Sigmoid colon (tissue), 6 donors: ENCODE measurements at regions not wholly inside any gene's neighbourhood (a gene's known extent, or its start where the extent isn't known, plus 50 kb on each side); places are given as distances from the start of the nearest gene placed in this dataset.

Experiments used
- DNase-seq: peaks from one replicate; pipeline ENCODE4 v3.0.0-alpha.2; 2019
- H3K27ac ChIP-seq, 4 donors: fragments of 200-600 bp; sonication (generic); one replicate each; pipeline ENCODE4 v1.5.1; 2016 to 2019; ENCODE audit warnings: mild to moderate bottlenecking in 1 of 4
- H3K27me3 ChIP-seq, 3 donors: fragments of 200-600 bp; sonication (generic); one replicate each; pipeline ENCODE4 v1.5.1; 2019; ENCODE audit warnings: mild to moderate bottlenecking in 1 of 3
- H3K36me3 ChIP-seq, 4 donors: fragments of 200-600 bp; sonication (generic); one replicate each; pipeline ENCODE4 v1.5.1; 2016 to 2019
- H3K4me1 ChIP-seq, 4 donors: fragments of 200-600 bp; sonication (generic); one replicate each; pipeline ENCODE4 v1.5.1; 2017 to 2019
- H3K4me3 ChIP-seq, 4 donors: fragments of 200-600 bp; sonication (generic); one replicate each; pipeline ENCODE4 v1.5.1; 2017 to 2019; ENCODE audit warnings: mild to moderate bottlenecking in 2 of 4, moderate library complexity in 1 of 4
- H3K9me3 ChIP-seq, 4 donors: fragments of 200-600 bp in 3 of 4; sonication (generic) in 3 of 4; one replicate each; pipeline versions ENCODE4 v1.5.1 to v1.6.1; 2013 to 2019
- EP300 ChIP-seq, 4 donors: sonication (generic); formaldehyde crosslinking; IDR thresholded peaks; one replicate each; pipeline ENCODE4 v1.6.1; 2017; ENCODE audit warnings: antibody characterized with exemption in 4 of 4
- POLR2A ChIP-seq, 2 donors: fragments of 450-650 bp; IDR thresholded peaks; one replicate each; pipeline ENCODE4 v1.6.1; 2016; ENCODE audit warnings: antibody characterized with exemption in 2 of 2, mild to moderate bottlenecking in 2 of 2, moderate library complexity in 2 of 2
- POLR2AphosphoS5 ChIP-seq, 4 donors: sonication (generic); formaldehyde crosslinking; IDR thresholded peaks; one replicate each; pipeline ENCODE4 v1.6.1; 2017; ENCODE audit warnings: antibody characterized with exemption in 4 of 4
- WGBS, 2 donors: extraction: QIAGEN DNeasy Blood & Tissue Kit; methylation state at CpG; one replicate each; pipeline ENCODE4 v1.1.7; 2013; 5-methylcytosine and 5-hydroxymethylcytosine counted together
- intact Hi-C: fragments of 100-400 bp; cut with DNase I; formaldehyde crosslinking; loops from one replicate; pipeline ENCODE4 v1.15.1; 2023
- TF ChIP-seq, protein P1 (sequence below), 4 experiments: fragments of 450-650 bp in 3 of 4; fragments of 200-600 bp in 1 of 4; IDR thresholded peaks; one replicate each; pipeline ENCODE4 v1.5.1; 2016 to 2019; ENCODE audit warnings: antibody characterized with exemption in 4 of 4, mild to moderate bottlenecking in 3 of 4, moderate library complexity in 2 of 4
- donor health status: healthy with polysubstance abuse.
- donor health status: healthy.

DNA sequence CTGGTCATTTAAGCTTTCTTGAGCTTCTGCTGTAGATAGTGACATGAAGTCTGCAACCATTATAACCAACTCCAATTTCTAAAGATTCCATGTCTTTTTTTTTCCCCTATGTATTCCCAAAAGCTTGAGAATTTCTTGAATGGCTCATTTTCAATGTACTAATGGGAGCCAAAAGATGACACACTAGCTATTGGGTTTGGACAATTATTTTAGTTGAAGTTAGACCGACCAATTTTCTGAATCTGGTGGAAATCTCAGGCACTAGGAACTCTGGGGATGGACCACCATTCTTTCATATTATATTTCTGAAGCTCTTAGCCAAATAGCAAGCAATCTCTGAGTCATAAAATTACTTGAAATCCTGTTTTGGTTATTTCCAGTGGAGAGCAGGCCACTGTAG is 617.4 kb upstream of the ADAMTS5 start:
- no peaks in the 10 kb centered on the region for H3K36me3 ChIP-seq
- WGBS, 2 donors = 80 to 81% methylated on average over 1 of the region's 1 CpG
- no peak for DNase-seq
- no peaks in the 10 kb centered on the region for H3K9me3 ChIP-seq
- intact Hi-C loops = no loop called here
- H3K4me3 ChIP-seq = no peak overlapping the region
- no peak overlapping the region for H3K27ac ChIP-seq
- H3K27me3 ChIP-seq = no peaks in the 10 kb centered on the region
- TF ChIP-seq EP300 (IDR thresholded peaks at IDR 0.05) (no peak), POLR2A (IDR thresholded peaks at IDR 0.05) (no peak), POLR2AphosphoS5 (IDR thresholded peaks at IDR 0.05) (no peak)
- TF ChIP-seq, protein P1, sequence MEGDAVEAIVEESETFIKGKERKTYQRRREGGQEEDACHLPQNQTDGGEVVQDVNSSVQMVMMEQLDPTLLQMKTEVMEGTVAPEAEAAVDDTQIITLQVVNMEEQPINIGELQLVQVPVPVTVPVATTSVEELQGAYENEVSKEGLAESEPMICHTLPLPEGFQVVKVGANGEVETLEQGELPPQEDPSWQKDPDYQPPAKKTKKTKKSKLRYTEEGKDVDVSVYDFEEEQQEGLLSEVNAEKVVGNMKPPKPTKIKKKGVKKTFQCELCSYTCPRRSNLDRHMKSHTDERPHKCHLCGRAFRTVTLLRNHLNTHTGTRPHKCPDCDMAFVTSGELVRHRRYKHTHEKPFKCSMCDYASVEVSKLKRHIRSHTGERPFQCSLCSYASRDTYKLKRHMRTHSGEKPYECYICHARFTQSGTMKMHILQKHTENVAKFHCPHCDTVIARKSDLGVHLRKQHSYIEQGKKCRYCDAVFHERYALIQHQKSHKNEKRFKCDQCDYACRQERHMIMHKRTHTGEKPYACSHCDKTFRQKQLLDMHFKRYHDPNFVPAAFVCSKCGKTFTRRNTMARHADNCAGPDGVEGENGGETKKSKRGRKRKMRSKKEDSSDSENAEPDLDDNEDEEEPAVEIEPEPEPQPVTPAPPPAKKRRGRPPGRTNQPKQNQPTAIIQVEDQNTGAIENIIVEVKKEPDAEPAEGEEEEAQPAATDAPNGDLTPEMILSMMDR (IDR thresholded peaks at IDR 0.05) = no peak
- H3K4me1 ChIP-seq = no peaks in the 10 kb centered on the region

DNA sequence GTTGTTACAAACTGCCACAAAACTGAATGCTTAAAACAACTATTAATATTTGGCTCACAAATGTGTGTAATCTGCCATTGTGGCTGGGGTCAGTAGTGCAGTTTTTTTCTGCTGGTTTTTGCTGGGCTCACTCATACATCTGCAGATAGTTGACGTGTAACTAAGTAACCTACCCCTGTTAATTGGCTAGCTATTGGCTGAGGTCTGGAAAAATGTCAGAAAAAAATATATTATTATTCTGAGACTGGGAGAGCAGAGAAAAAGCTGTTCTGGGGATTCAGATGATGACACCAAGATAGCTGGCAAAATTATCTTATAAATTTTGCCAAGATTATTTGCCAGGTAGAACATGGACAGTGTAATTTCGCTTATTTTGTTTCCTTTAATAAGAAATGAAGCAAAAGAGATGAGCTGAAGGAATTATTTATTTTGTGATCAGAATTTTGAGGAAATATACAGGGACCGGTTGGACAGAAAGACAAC is 616.1 kb upstream of the ADAMTS5 start:
- no peak for DNase-seq

DNA sequence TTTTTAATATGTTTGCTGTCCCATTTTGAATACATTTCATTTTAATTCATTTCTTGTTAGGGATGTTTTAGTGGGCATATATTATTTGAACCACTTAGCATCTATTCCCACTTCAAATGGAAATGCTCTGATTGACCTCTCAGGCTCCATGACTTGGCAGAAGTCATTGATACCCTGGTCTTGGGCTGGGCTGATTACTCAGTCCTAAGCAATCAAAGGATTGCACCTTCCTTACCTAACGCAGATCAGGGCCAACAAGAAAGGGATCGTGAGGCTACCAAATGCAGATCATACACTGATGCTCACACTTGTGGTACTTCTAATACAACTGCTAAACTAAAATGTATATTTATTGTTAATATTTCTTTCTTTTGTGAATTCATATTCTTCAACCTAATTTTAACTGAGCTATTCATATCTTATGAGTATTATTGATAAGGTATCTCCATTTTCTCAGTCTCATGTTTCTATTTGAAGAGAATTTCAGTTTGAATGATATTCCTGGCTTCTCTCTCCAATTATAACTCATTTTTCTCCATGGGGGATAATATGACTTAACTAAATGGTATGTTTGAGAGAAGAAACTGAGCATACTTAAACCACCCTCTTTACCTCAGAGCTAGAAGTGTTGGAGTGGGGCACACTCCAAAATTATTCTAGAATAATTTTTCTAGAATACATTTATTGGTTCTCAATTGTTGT is 615.5 kb upstream of the ADAMTS5 start:
- WGBS, 2 donors = 91 to 92% methylated on average over 2 of the region's 2 CpGs
- Histone ChIP-seq H3K36me3 (no peaks in the 10 kb centered on the region), H3K4me1 (no peaks in the 10 kb centered on the region), H3K27me3 (no peaks in the 10 kb centered on the region), H3K4me3 (no peak overlapping the region), H3K27ac (no peak overlapping the region), H3K9me3 (no peaks in the 10 kb centered on the region)
- DNase-seq = no peak
- intact Hi-C loops = no loop called here
- TF ChIP-seq, protein P1 (IDR thresholded peaks at IDR 0.05) = no peak
- TF ChIP-seq POLR2A (IDR thresholded peaks at IDR 0.05) = no peak
- TF ChIP-seq POLR2AphosphoS5 (IDR thresholded peaks at IDR 0.05) = no peak
- no peak for TF ChIP-seq EP300 (IDR thresholded peaks at IDR 0.05)

More for the DNA sequence above, 616.1 kb upstream of the ADAMTS5 start:
- Histone ChIP-seq H3K27ac (no peak overlapping the region), H3K4me3 (no peak overlapping the region), H3K27me3 (no peaks in the 10 kb centered on the region), H3K36me3 (no peaks in the 10 kb centered on the region), H3K9me3 (no peaks in the 10 kb centered on the region), H3K4me1 (no peaks in the 10 kb centered on the region)
- intact Hi-C loops = no loop called here
- TF ChIP-seq POLR2A (IDR thresholded peaks at IDR 0.05) (no peak), EP300 (IDR thresholded peaks at IDR 0.05) (no peak), POLR2AphosphoS5 (IDR thresholded peaks at IDR 0.05) (no peak)
- TF ChIP-seq, protein P1 (IDR thresholded peaks at IDR 0.05) = no peak
- 79 to 87% methylated on average over 3 of the region's 3 CpGs for WGBS, 2 donors

DNA sequence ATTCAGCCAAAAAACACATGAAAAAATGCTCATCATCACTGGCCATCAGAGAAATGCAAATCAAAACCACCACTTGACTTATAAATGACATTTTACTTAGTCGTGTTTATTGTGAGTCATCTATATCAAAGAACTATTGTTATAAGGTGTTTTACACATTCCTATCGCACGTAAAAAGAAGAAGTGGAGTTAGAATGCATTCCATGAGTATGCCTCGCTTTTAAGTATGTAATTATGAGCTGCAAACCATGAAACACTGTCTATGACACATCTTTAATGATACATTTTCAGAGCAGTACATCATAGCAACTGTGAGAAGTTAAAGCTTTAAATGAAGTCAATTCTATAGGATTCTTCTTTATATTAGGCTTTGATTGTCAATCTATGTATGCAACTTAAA is 614.3 kb upstream of the ADAMTS5 start:
- no peak overlapping the region for H3K4me3 ChIP-seq
- TF ChIP-seq POLR2A (IDR thresholded peaks at IDR 0.05) (no peak), EP300 (IDR thresholded peaks at IDR 0.05) (no peak), POLR2AphosphoS5 (IDR thresholded peaks at IDR 0.05) (no peak)
- TF ChIP-seq, protein P1 (IDR thresholded peaks at IDR 0.05) = no peak
- no peaks in the 10 kb centered on the region for H3K36me3 ChIP-seq
- H3K27ac ChIP-seq = no peak overlapping the region
- no peaks in the 10 kb centered on the region for H3K27me3 ChIP-seq
- WGBS, 2 donors = 87 to 91% methylated on average over 4 of the region's 4 CpGs
- H3K9me3 ChIP-seq = no peaks in the 10 kb centered on the region
- intact Hi-C loops = no loop called here
- DNase-seq = no peak
- H3K4me1 ChIP-seq = no peaks in the 10 kb centered on the region

DNA sequence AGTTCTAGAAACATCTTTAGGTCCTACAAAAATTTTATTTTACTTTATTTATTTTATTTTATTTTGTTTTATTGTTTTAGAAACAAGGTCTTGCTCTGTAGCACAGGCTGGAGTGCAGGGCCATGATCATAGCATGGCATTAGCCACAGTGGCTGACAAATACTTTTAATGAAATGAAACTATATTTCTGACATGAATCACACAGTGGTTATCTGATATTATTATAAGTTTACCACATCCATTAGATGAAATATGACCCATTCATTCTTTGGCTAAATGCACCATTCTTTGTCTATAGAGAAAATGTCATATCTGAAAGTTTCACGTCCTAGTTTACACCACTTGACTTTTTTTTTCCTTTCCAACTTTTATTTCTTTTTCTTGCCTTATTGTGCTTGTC is 613.4 kb upstream of the ADAMTS5 start:
- Histone ChIP-seq H3K27ac (no peak overlapping the region), H3K9me3 (no peaks in the 10 kb centered on the region), H3K4me1 (no peaks in the 10 kb centered on the region), H3K27me3 (no peaks in the 10 kb centered on the region), H3K4me3 (no peak overlapping the region), H3K36me3 (no peaks in the 10 kb centered on the region)
- no peak for TF ChIP-seq POLR2A (IDR thresholded peaks at IDR 0.05)
- TF ChIP-seq POLR2AphosphoS5 (IDR thresholded peaks at IDR 0.05) = no peak
- no peak for TF ChIP-seq EP300 (IDR thresholded peaks at IDR 0.05)
- TF ChIP-seq, protein P1 (IDR thresholded peaks at IDR 0.05) = no peak
- WGBS, 2 donors = 89 to 91% methylated on average over 1 of the region's 1 CpG
- intact Hi-C loops = no loop called here
- DNase-seq = no peak
